Nephron (organoid): ENCODE measurements at regions not wholly inside any gene's neighbourhood (a gene's known extent, or its start where the extent isn't known, plus 50 kb on each side); places are given as distances from the start of the nearest gene placed in this dataset.

Experiments
- H3K27ac Mint-ChIP-seq, 3 experiments: 2 replicates each; pipeline ENCODE4 v1.8.0; 2020; ENCODE audit warnings: mixed read lengths in 3 of 3, mild to moderate bottlenecking in 2 of 3, moderate library complexity in 1 of 3
- H3K27me3 Mint-ChIP-seq: 2 replicates; pipeline ENCODE4 v1.8.0; 2021; ENCODE audit warnings: low read depth, mild to moderate bottlenecking, moderate library complexity, mixed read lengths
- H3K36me3 Mint-ChIP-seq: 2 replicates; pipeline ENCODE4 v1.8.0; 2020; ENCODE audit warnings: low read depth, mixed read lengths
- H3K4me1 Mint-ChIP-seq: 2 replicates; pipeline ENCODE4 v1.8.0; 2020; ENCODE audit warnings: mixed read lengths
- H3K4me3 Mint-ChIP-seq, 3 experiments: 2 replicates each; pipeline ENCODE4 v1.8.0; 2020; ENCODE audit warnings: mild to moderate bottlenecking in 3 of 3, mixed read lengths in 3 of 3, moderate library complexity in 2 of 3
- H3K9me3 Mint-ChIP-seq: 2 replicates; pipeline ENCODE4 v1.8.0; 2020; ENCODE audit warnings: mixed read lengths
- CTCF ChIP-seq, 3 experiments: fragments of 200-600 bp; sonication (generic); IDR thresholded peaks; one replicate each; pipeline ENCODE4 v1.5.0; 2021; ENCODE audit warnings: antibody characterized with exemption in 3 of 3; ENCODE audit not compliant: unreplicated experiment in 3 of 3

- no peak overlapping the region for H3K4me3 Mint-ChIP-seq
- H3K36me3 Mint-ChIP-seq = no peaks in the 10 kb centered on the region
- H3K27ac Mint-ChIP-seq = no peak overlapping the region
- no peaks in the 10 kb centered on the region for H3K9me3 Mint-ChIP-seq
- no peak for TF ChIP-seq CTCF (IDR thresholded peaks at IDR 0.05; ENCODE audit: unreplicated experiment in 3 of 3)
- no peaks in the 10 kb centered on the region for H3K27me3 Mint-ChIP-seq
- no peaks in the 10 kb centered on the region for H3K4me1 Mint-ChIP-seq
Measured at GRCh38 chr13:99808786-99809185, 162.8 kb downstream of the ZIC5 start.

GRCh38 chr13:99806671-99807070 lies 164.9 kb downstream of the ZIC5 start:
- no peak for TF ChIP-seq CTCF (IDR thresholded peaks at IDR 0.05; ENCODE audit: unreplicated experiment in 3 of 3)

GRCh38 chr13:99805361-99805760 lies 166.2 kb downstream of the ZIC5 start:
- Mint-ChIP-seq H3K4me1 (no peaks in the 10 kb centered on the region), H3K27ac (no peak overlapping the region), H3K36me3 (no peaks in the 10 kb centered on the region), H3K9me3 (no peaks in the 10 kb centered on the region), H3K4me3 (no peak overlapping the region), H3K27me3 (no peaks in the 10 kb centered on the region)
- no peak for TF ChIP-seq CTCF (IDR thresholded peaks at IDR 0.05; ENCODE audit: unreplicated experiment in 3 of 3)

More at GRCh38 chr13:99806671-99807070, 164.9 kb downstream of the ZIC5 start:
- Mint-ChIP-seq H3K27ac (no peak overlapping the region), H3K27me3 (no peaks in the 10 kb centered on the region), H3K4me1 (no peaks in the 10 kb centered on the region), H3K4me3 (no peak overlapping the region), H3K9me3 (no peaks in the 10 kb centered on the region), H3K36me3 (no peaks in the 10 kb centered on the region)

- no peaks in the 10 kb centered on the region for H3K36me3 Mint-ChIP-seq
- H3K4me3 Mint-ChIP-seq = no peak overlapping the region
- H3K4me1 Mint-ChIP-seq = no peaks in the 10 kb centered on the region
- H3K27me3 Mint-ChIP-seq = no peaks in the 10 kb centered on the region
- no peak overlapping the region for H3K27ac Mint-ChIP-seq
- TF ChIP-seq CTCF (IDR thresholded peaks at IDR 0.05; ENCODE audit: unreplicated experiment in 3 of 3) = no peak
- H3K9me3 Mint-ChIP-seq = no peaks in the 10 kb centered on the region
Measured at GRCh38 chr13:99803141-99803540, 168.4 kb downstream of the ZIC5 start.

GRCh38 chr13:99802416-99802815 lies 169.2 kb downstream of the ZIC5 start:
- Mint-ChIP-seq H3K27ac (no peak overlapping the region), H3K4me3 (no peak overlapping the region), H3K4me1 (no peaks in the 10 kb centered on the region), H3K36me3 (no peaks in the 10 kb centered on the region), H3K27me3 (no peaks in the 10 kb centered on the region), H3K9me3 (no peaks in the 10 kb centered on the region)
- TF ChIP-seq CTCF (IDR thresholded peaks at IDR 0.05; ENCODE audit: unreplicated experiment in 3 of 3) = no peak

GRCh38 chr13:99800951-99801350 lies 170.6 kb downstream of the ZIC5 start:
- Mint-ChIP-seq H3K27me3 (no peaks in the 10 kb centered on the region), H3K4me1 (no peaks in the 10 kb centered on the region), H3K4me3 (no peak overlapping the region), H3K9me3 (no peaks in the 10 kb centered on the region), H3K36me3 (no peaks in the 10 kb centered on the region), H3K27ac (no peak overlapping the region)
- no peak for TF ChIP-seq CTCF (IDR thresholded peaks at IDR 0.05; ENCODE audit: unreplicated experiment in 3 of 3)
